ENCODE measurements at regions not wholly inside any gene's neighbourhood (a gene's known extent, or its start where the extent isn't known, plus 50 kb on each side); places are given as distances from the start of the nearest gene placed in this dataset.

GRCh38 chr10:129398711-129399141, 68.3 kb upstream of the MGMT start:
- DNase-seq (ENCODE audit: low spot score) (no peak), FAIRE-seq (no peak)

- FAIRE-seq (no peak), DNase-seq (ENCODE audit: low spot score) (no peak)
Observed at GRCh38 chr10:129400426-129400825, 66.6 kb upstream of the MGMT start.

GRCh38 chr10:129402459-129402858, 64.6 kb upstream of the MGMT start:
- FAIRE-seq (no peak), DNase-seq (ENCODE audit: low spot score) (no peak)

GRCh38 chr10:129404091-129404490, 63.0 kb upstream of the MGMT start:
- DNase-seq (ENCODE audit: low spot score) (no peak), FAIRE-seq (no peak)

GRCh38 chr10:129405389-129405788, 61.7 kb upstream of the MGMT start:
- DNase-seq (ENCODE audit: low spot score) (no peak), FAIRE-seq (no peak)

- DNase-seq (ENCODE audit: low spot score) (no peak), FAIRE-seq (no peak)
Observed at GRCh38 chr10:129410688-129411392, 56.2 kb upstream of the MGMT start.

GRCh38 chr10:129411393-129411705, 55.7 kb upstream of the MGMT start:
- FAIRE-seq (no peak), DNase-seq (ENCODE audit: low spot score) (no peak)

GRCh38 chr10:129411772-129412171, 55.3 kb upstream of the MGMT start:
- DNase-seq (ENCODE audit: low spot score), result no peak
- FAIRE-seq, result no peak

GRCh38 chr10:129413024-129413423, 54.0 kb upstream of the MGMT start:
- no peak for FAIRE-seq
- no peak for DNase-seq (ENCODE audit: low spot score)

GRCh38 chr10:129415215-129416140, 51.6 kb upstream of the MGMT start:
- DNase-seq (ENCODE audit: low spot score) (no peak), FAIRE-seq (no peak)

- no peak for FAIRE-seq
- no peak for DNase-seq (ENCODE audit: low spot score)
Observed at GRCh38 chr10:129416155-129416554, 50.9 kb upstream of the MGMT start.

GRCh38 chr10:129416956-129417765, 49.9 kb upstream of the MGMT start:
- FAIRE-seq, result no peak
- DNase-seq (ENCODE audit: low spot score), result peak; percentile 48

All from urothelium cell line (cell line).